ENCODE measurements at regions not wholly inside any gene's neighbourhood (a gene's known extent, or its start where the extent isn't known, plus 50 kb on each side); places are given as distances from the start of the nearest gene placed in this dataset.

DNA sequence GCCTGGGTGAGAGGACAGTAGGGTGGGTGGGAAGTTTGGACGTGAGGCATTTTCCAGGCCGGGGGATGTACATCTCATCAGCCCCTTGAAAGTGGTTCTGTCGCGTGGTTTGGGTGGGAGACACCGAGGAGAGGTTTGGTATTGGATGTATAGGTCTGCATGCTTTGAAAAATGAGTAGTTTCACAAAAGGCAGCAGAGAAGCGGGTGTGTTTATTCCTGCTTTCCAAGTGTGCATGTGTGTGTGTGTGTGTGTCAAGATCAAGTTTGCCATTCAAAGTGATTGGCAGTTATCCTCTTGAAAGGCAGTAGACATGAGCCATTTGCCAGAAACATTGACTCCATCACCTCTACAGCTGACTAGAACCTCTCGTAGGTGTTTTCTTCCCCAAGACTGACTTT lies 423.1 kb upstream of the POU3F3 start:
- TF ChIP-seq EZH2 (conservative IDR thresholded peaks at IDR 0.05; ENCODE audit: low read depth, low read length) = no peak
- TF ChIP-seq PRMT3 (CRISPR knock-in tag; IDR thresholded peaks at IDR 0.05; ENCODE audit: borderline replicate concordance, low read depth) = no peak
- no peak for TF ChIP-seq HNRNPLL (IDR thresholded peaks at IDR 0.05; ENCODE audit: low read depth, low read length, poor library complexity, severe bottlenecking)

All from HepG2 (cell line).